OCI-LY7 (cell line): ENCODE measurements at regions not wholly inside any gene's neighbourhood (a gene's known extent, or its start where the extent isn't known, plus 50 kb on each side); places are given as distances from the start of the nearest gene placed in this dataset.

Source experiments
- BruUV-seq: library from RNA; stranded (reverse); fragments of 400-500 nt; replicated peaks from 2 replicates; lab custom pipeline; 2021; lab: Mats Ljungman, UMichigan
- CTCF ChIA-PET: fragments of 300-600 bp; sonication (Branson Sonifier 250); formaldehyde crosslinking; loops from one replicate; lab custom pipeline; 2022; ENCODE audit warnings: antibody characterized with exemption; ENCODE audit not compliant: unreplicated experiment; lab: Charles Lee
- POLR2A ChIA-PET: fragments of 300-600 bp; sonication (Branson Sonifier 250); formaldehyde crosslinking; loops from one replicate; lab custom pipeline; 2022; ENCODE audit warnings: antibody characterized with exemption; lab: Charles Lee
- DNase-seq: peaks from one replicate; pipeline ENCODE4 v3.0.0-alpha.2; 2015; ENCODE audit warnings: low spot score
- H2AFZ ChIP-seq: fragments of 200-600 bp; sonication (generic), shearing (Covaris generic); 2 replicates; pipeline ENCODE4 v1.6.1; 2014; ENCODE audit warnings: mild to moderate bottlenecking, antibody characterized with exemption, low read length, moderate library complexity
- H3K27ac ChIP-seq: fragments of 200-600 bp; sonication (generic); 2 replicates; pipeline ENCODE4 v1.5.1; 2014; ENCODE audit warnings: mixed run types, low read depth, mild to moderate bottlenecking, moderate library complexity, low read length, inconsistent platforms; ENCODE audit not compliant: poor library complexity, severe bottlenecking
- H3K36me3 ChIP-seq: fragments of 200-600 bp; sonication (generic); 2 replicates; pipeline ENCODE4 v1.6.1; 2014; ENCODE audit warnings: mild to moderate bottlenecking, antibody characterized with exemption, low read length, moderate library complexity, mixed read lengths; ENCODE audit not compliant: insufficient read depth
- H3K4me1 ChIP-seq: fragments of 200-600 bp; sonication (generic); 2 replicates; pipeline ENCODE4 v1.5.1; 2014; ENCODE audit warnings: mild to moderate bottlenecking, low read length; ENCODE audit not compliant: insufficient read depth, poor library complexity, severe bottlenecking
- H3K4me2 ChIP-seq: fragments of 200-600 bp; sonication (generic); 2 replicates; pipeline ENCODE4 v1.6.1; 2014; ENCODE audit warnings: mild to moderate bottlenecking, low read length
- H3K4me3 ChIP-seq: fragments of 200-600 bp; sonication (generic); 2 replicates; pipeline ENCODE4 v1.5.1; 2014; ENCODE audit warnings: mild to moderate bottlenecking, low read depth, low read length; ENCODE audit not compliant: poor library complexity, severe bottlenecking
- H3K79me2 ChIP-seq: fragments of 200-600 bp; sonication (generic); 2 replicates; pipeline ENCODE4 v1.6.1; 2016; ENCODE audit warnings: low read depth, mild to moderate bottlenecking, low read length, moderate library complexity, mixed read lengths; ENCODE audit not compliant: insufficient read depth
- H3K9me2 ChIP-seq: fragments of 200-600 bp; sonication (generic); 2 replicates; pipeline ENCODE4 v1.6.1; 2016; ENCODE audit warnings: mild to moderate bottlenecking, low read length, mixed read lengths; ENCODE audit not compliant: insufficient read depth
- H3K9me3 ChIP-seq: fragments of 200-600 bp; sonication (generic); 2 replicates; pipeline ENCODE4 v1.6.1; 2014; ENCODE audit warnings: mild to moderate bottlenecking, mixed run types, low read length, mixed read lengths
- H4K20me1 ChIP-seq: fragments of 200-600 bp; sonication (generic); 2 replicates; pipeline ENCODE4 v1.6.1; 2014; ENCODE audit warnings: mild to moderate bottlenecking, antibody characterized with exemption, low read length, moderate library complexity, mixed read lengths; ENCODE audit not compliant: insufficient read depth
- CTCF ChIP-seq: fragments of 200-600 bp; sonication (generic); conservative IDR thresholded peaks from 2 replicates; pipeline ENCODE4 v1.5.1; 2014; ENCODE audit warnings: mild to moderate bottlenecking, antibody characterized with exemption, low read length, moderate library complexity, mixed read lengths
- EZH2phosphoT487 ChIP-seq: fragments of 200-600 bp; sonication (generic); IDR thresholded peaks from 2 replicates; pipeline ENCODE4 v1.6.1; 2018; ENCODE audit warnings: low read depth, borderline replicate concordance, mild to moderate bottlenecking, mixed run types, antibody characterized with exemption, low read length, moderate library complexity, mixed read lengths
- intact Hi-C: fragments of 100-400 bp; cut with micrococcal nuclease; formaldehyde crosslinking; loops from one replicate; pipeline ENCODE4 v1.10.0; 2022; ENCODE audit not compliant: unreplicated experiment

GRCh38 chr2:4077017-4077416, 373.6 kb downstream of the DCDC2C start:
- no peaks in the 10 kb centered on the region for H4K20me1 ChIP-seq
- no peaks in the 10 kb centered on the region for H3K9me2 ChIP-seq
- no peak overlapping the region for H3K4me3 ChIP-seq
- H3K79me2 ChIP-seq: no peaks in the 10 kb centered on the region
- POLR2A ChIA-PET: interaction anchor here (0.6 kb wide), 1 partner anchor 176 kb away, joined by 3 read pairs; no protein-coding TSS in a partner anchor
- no peak overlapping the region for H3K4me2 ChIP-seq
- no peak for DNase-seq
- TF ChIP-seq EZH2phosphoT487 (no peak), CTCF (no peak)
- H3K4me1 ChIP-seq: no peaks in the 10 kb centered on the region
- BruUV-seq: no TSS peak
- no peaks in the 10 kb centered on the region for H3K9me3 ChIP-seq
- no peak overlapping the region for H3K27ac ChIP-seq
- H3K36me3 ChIP-seq: no peaks in the 10 kb centered on the region
- intact Hi-C loops: no loop called here
- CTCF ChIA-PET: no interaction called here
- H2AFZ ChIP-seq: no peak overlapping the region

- H3K4me1 ChIP-seq: no peaks in the 10 kb centered on the region
- no TSS peak for BruUV-seq
- POLR2A ChIA-PET: interaction anchor here (0.6 kb wide), 2 partner anchors 41 to 543 kb away, joined by 3 to 4 read pairs; no protein-coding TSS in a partner anchor
These were observed 381.8 kb downstream of the DCDC2C start for GRCh38 chr2:4085186-4085585.

More at GRCh38 chr2:4085186-4085585, 381.8 kb downstream of the DCDC2C start:
- TF ChIP-seq EZH2phosphoT487 (no peak), CTCF (no peak)
- no peak overlapping the region for H3K27ac ChIP-seq
- no peaks in the 10 kb centered on the region for H3K36me3 ChIP-seq
- H2AFZ ChIP-seq: no peak overlapping the region
- H3K9me2 ChIP-seq: no peaks in the 10 kb centered on the region
- no peaks in the 10 kb centered on the region for H3K79me2 ChIP-seq
- intact Hi-C loops: no loop called here
- H3K4me2 ChIP-seq: no peak overlapping the region
- no peak overlapping the region for H3K4me3 ChIP-seq
- CTCF ChIA-PET: no interaction called here
- no peaks in the 10 kb centered on the region for H4K20me1 ChIP-seq
- no peak for DNase-seq
- no peaks in the 10 kb centered on the region for H3K9me3 ChIP-seq
